KMS-11 (cell line): ENCODE measurements at regions not wholly inside any gene's neighbourhood (a gene's known extent, or its start where the extent isn't known, plus 50 kb on each side); places are given as distances from the start of the nearest gene placed in this dataset.

Source experiments
- H2AFZ ChIP-seq: fragments of 200-600 bp; sonication (generic); 2 replicates; pipeline ENCODE4 v1.6.1; 2016; ENCODE audit warnings: antibody characterized with exemption, mixed run types, low read depth
- H3K27ac ChIP-seq: fragments of 200-600 bp; sonication (generic); 2 replicates; pipeline ENCODE4 v1.6.1; 2016; ENCODE audit warnings: mild to moderate bottlenecking, mixed run types
- H3K27me3 ChIP-seq: fragments of 200-600 bp; sonication (generic); 2 replicates; pipeline ENCODE4 v1.6.1; 2017; ENCODE audit warnings: mild to moderate bottlenecking, low read depth, mixed run types, moderate library complexity; ENCODE audit not compliant: insufficient read depth
- H3K36me3 ChIP-seq: fragments of 200-600 bp; sonication (generic); 2 replicates; pipeline ENCODE4 v1.6.1; 2017; ENCODE audit warnings: mild to moderate bottlenecking, mixed run types; ENCODE audit not compliant: insufficient read depth
- H3K4me1 ChIP-seq: fragments of 200-600 bp; sonication (generic); 2 replicates; pipeline ENCODE4 v1.6.1; 2016; ENCODE audit warnings: mild to moderate bottlenecking, low read depth, mixed run types; ENCODE audit not compliant: poor library complexity, severe bottlenecking
- H3K4me2 ChIP-seq: fragments of 200-600 bp; sonication (generic); 2 replicates; pipeline ENCODE4 v1.7.0; 2016; ENCODE audit warnings: mild to moderate bottlenecking, mixed run types
- H3K4me3 ChIP-seq: fragments of 200-600 bp; sonication (generic); IDR thresholded peaks from 2 replicates; pipeline ENCODE4 v1.6.1; 2017; ENCODE audit warnings: low read depth, low read length, mixed read lengths; ENCODE audit not compliant: insufficient read depth
- H3K79me2 ChIP-seq: fragments of 200-600 bp; sonication (generic); 2 replicates; pipeline ENCODE4 v1.6.1; 2016; ENCODE audit warnings: low read depth, mixed run types; ENCODE audit not compliant: insufficient read depth
- H3K9ac ChIP-seq: fragments of 200-600 bp; sonication (generic); 2 replicates; pipeline ENCODE4 v1.6.1; 2016; ENCODE audit warnings: mild to moderate bottlenecking, mixed run types
- H4K20me1 ChIP-seq: fragments of 200-600 bp; sonication (generic); 2 replicates; pipeline ENCODE4 v1.6.1; 2016; ENCODE audit warnings: mild to moderate bottlenecking, mixed run types; ENCODE audit not compliant: insufficient read depth
- CTCF ChIP-seq: fragments of 200-600 bp; sonication (generic); conservative IDR thresholded peaks from 2 replicates; pipeline ENCODE4 v1.6.1; 2017; ENCODE audit warnings: low read depth, mild to moderate bottlenecking, antibody characterized with exemption, low read length, moderate library complexity, mixed read lengths

DNA sequence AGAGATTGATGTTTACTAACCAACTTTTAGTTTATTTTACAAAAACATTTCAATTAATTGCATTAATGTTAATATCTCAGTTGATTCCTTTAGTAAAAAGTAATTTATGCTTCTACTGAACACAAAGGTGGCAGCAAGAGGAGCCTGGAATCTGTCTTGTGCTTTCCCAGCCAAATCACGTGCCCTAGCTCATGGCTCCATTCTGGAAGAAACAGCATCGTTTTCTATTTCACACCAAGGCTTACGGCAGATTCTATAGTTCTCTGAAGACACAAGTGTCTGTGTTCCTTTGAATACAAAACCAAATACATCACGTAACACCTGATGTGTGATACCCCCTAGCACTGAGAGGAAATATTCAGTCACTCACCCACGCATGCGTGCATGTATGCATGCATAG, 346.1 kb upstream of the MIR17HG start:
- no peaks in the 10 kb centered on the region for H3K4me1 ChIP-seq
- no peaks in the 10 kb centered on the region for H3K36me3 ChIP-seq
- H3K79me2 ChIP-seq: no peaks in the 10 kb centered on the region
- H3K4me2 ChIP-seq: no peak overlapping the region
- H3K27me3 ChIP-seq: no peaks in the 10 kb centered on the region
- H3K27ac ChIP-seq: no peak overlapping the region
- TF ChIP-seq CTCF: no peak
- no peak overlapping the region for H2AFZ ChIP-seq
- no peak overlapping the region for H3K9ac ChIP-seq
- H4K20me1 ChIP-seq: no peaks in the 10 kb centered on the region
- no peak overlapping the region for H3K4me3 ChIP-seq

DNA sequence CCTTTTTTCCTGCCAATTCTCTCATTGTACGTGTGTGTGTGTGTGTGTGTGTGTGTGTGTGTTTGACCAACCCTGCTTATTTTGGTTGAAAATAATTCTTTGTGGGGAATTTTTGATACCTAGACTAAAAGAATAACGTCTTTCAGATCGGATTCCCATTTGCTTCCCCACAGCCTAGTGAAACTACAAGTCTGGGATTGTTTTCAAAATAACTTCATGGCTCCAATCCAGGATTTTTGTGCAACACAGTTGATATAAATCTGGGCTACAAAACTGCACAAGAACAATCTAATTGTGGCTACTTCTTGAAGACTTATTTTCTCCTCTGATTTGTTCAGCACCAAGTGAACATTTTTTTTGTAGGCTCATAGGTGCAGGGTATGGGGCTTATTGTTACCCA, 332.8 kb upstream of the MIR17HG start:
- no peaks in the 10 kb centered on the region for H3K36me3 ChIP-seq
- no peak for TF ChIP-seq CTCF
- H3K4me2 ChIP-seq: no peak overlapping the region
- no peak overlapping the region for H3K9ac ChIP-seq
- no peaks in the 10 kb centered on the region for H3K27me3 ChIP-seq
- H3K79me2 ChIP-seq: no peaks in the 10 kb centered on the region
- H3K4me1 ChIP-seq: no peaks in the 10 kb centered on the region
- H3K4me3 ChIP-seq: no peak overlapping the region
- no peaks in the 10 kb centered on the region for H4K20me1 ChIP-seq
- H3K27ac ChIP-seq: no peak overlapping the region
- H2AFZ ChIP-seq: no peak overlapping the region

- Histone ChIP-seq H3K36me3 (no peaks in the 10 kb centered on the region), H3K9ac (no peak overlapping the region), H2AFZ (peak overlapping the region; percentile 30; the same call in 1 of the 2 replicates), H3K27ac (no peak overlapping the region), H3K4me3 (no peak overlapping the region), H4K20me1 (no peaks in the 10 kb centered on the region), H3K4me2 (peak overlapping the region; percentile 37; the same call in 1 of the 2 replicates), H3K79me2 (no peaks in the 10 kb centered on the region), H3K4me1 (no peaks in the 10 kb centered on the region), H3K27me3 (no peaks in the 10 kb centered on the region)
- TF ChIP-seq CTCF: peak; percentile 73
Measured at GRCh38 chr13:91017031-91017668, 330.3 kb upstream of the MIR17HG start.

GRCh38 chr13:91017669-91018053, 329.8 kb upstream of the MIR17HG start:
- H3K27me3 ChIP-seq: no peaks in the 10 kb centered on the region
- H2AFZ ChIP-seq: peak overlapping the region; percentile 30; the same call in 1 of the 2 replicates
- no peaks in the 10 kb centered on the region for H3K4me1 ChIP-seq
- H3K9ac ChIP-seq: no peak overlapping the region
- H3K27ac ChIP-seq: no peak overlapping the region
- no peaks in the 10 kb centered on the region for H3K36me3 ChIP-seq
- TF ChIP-seq CTCF: peak; percentile 3; the same call in 1 of the 2 replicates
- H4K20me1 ChIP-seq: no peaks in the 10 kb centered on the region
- H3K4me2 ChIP-seq: peak overlapping the region; percentile 37; the same call in 1 of the 2 replicates
- no peak overlapping the region for H3K4me3 ChIP-seq
- no peaks in the 10 kb centered on the region for H3K79me2 ChIP-seq
